ENCODE measurements at regions not wholly inside any gene's neighbourhood (a gene's known extent, or its start where the extent isn't known, plus 50 kb on each side); places are given as distances from the start of the nearest gene placed in this dataset.
"Not testable (repeated sequence)": the region's sequence is repeated elsewhere in the genome, so short reads cannot be mapped to it uniquely, and the experiment has no call there.

DNA sequence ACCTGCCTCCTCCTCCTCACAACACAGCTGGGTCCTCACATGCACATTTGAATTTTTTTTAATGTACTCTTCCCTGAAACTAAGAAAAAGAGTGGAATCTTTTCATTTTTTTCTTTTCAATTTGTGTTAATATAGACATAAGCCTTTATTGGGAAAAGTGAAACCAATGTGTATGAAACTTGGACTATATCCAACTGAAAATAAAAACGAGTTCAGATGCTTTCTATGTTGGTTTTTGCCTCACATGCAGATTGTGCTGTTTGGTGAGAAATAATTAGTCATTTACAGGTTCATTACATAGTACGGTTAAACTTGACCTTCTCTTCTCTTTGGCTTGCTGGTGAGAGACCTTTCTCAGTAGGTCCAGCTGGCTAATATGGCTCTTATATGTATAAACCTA, 515.2 kb upstream of the FANCL start:
- Histone ChIP-seq H3K4me2 (no peak overlapping the region), H2AFZ (no peak overlapping the region), H4K20me1 (ENCODE audit: insufficient read depth) (no peaks in the 10 kb centered on the region), H3K27ac (no peak overlapping the region), H3K9me2 (ENCODE audit: insufficient read depth) (no peaks in the 10 kb centered on the region), H3K36me3 (ENCODE audit: low read depth) (no peaks in the 10 kb centered on the region), H3K9me3 (ENCODE audit: insufficient read depth, low read depth) (no peaks in the 10 kb centered on the region), H3K4me3 (no peak overlapping the region), H3K79me2 (ENCODE audit: low read depth) (no peaks in the 10 kb centered on the region), H3K4me1 (replicated peaks; ENCODE audit: insufficient read depth) (no peaks in the 10 kb centered on the region), H3F3A (ENCODE audit: insufficient read depth, low read depth) (no peaks in the 10 kb centered on the region), H3K27me3 (ENCODE audit: insufficient read depth, low read depth) (no peaks in the 10 kb centered on the region)
- intact Hi-C loops (cut with micrococcal nuclease; ENCODE audit: unreplicated experiment), result no loop called here
- TF ChIP-seq, protein P1, sequence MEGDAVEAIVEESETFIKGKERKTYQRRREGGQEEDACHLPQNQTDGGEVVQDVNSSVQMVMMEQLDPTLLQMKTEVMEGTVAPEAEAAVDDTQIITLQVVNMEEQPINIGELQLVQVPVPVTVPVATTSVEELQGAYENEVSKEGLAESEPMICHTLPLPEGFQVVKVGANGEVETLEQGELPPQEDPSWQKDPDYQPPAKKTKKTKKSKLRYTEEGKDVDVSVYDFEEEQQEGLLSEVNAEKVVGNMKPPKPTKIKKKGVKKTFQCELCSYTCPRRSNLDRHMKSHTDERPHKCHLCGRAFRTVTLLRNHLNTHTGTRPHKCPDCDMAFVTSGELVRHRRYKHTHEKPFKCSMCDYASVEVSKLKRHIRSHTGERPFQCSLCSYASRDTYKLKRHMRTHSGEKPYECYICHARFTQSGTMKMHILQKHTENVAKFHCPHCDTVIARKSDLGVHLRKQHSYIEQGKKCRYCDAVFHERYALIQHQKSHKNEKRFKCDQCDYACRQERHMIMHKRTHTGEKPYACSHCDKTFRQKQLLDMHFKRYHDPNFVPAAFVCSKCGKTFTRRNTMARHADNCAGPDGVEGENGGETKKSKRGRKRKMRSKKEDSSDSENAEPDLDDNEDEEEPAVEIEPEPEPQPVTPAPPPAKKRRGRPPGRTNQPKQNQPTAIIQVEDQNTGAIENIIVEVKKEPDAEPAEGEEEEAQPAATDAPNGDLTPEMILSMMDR (conservative IDR thresholded peaks at IDR 0.05), result no peak
- TF ChIP-seq EZH2 (IDR thresholded peaks at IDR 0.05; ENCODE audit: low read depth), result no peak
- POLR2A ChIA-PET (ENCODE audit: unreplicated experiment), result no interaction called here
- CTCF ChIA-PET, result no interaction called here
- BruUV-seq (replicated peaks), result no TSS peak
- DNase-seq, result no peak

DNA sequence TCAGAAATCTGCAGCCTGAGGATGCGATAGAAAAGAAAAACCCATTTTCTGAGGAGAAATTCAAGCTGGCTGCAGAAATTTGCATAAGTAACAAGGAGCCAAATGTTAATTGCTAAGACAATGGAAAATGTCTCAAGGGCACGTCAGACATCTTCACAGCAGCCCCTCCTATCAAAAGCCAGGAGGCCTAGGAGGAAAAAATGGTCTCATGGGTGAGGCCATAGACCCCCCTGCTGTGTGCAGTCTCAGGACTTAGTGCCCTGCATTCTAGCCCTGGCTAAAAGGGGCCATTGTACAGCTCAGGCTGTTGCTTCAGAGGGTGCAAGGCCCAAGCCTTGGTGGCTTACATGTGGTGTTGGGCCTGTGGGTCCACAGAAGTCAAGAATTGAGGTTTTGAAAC, 511.4 kb upstream of the FANCL start:
- H3K36me3 ChIP-seq (ENCODE audit: low read depth); H3K79me2 ChIP-seq (ENCODE audit: low read depth); H3K4me3 ChIP-seq; BruUV-seq (replicated peaks); POLR2A ChIA-PET (ENCODE audit: unreplicated experiment); H3K9me2 ChIP-seq (ENCODE audit: insufficient read depth); CTCF ChIA-PET; H4K20me1 ChIP-seq (ENCODE audit: insufficient read depth); DNase-seq; H3K9me3 ChIP-seq (ENCODE audit: insufficient read depth, low read depth); H2AFZ ChIP-seq; H3K4me2 ChIP-seq; intact Hi-C loops (cut with micrococcal nuclease; ENCODE audit: unreplicated experiment); H3K27ac ChIP-seq; H3K27me3 ChIP-seq (ENCODE audit: insufficient read depth, low read depth); H3K4me1 ChIP-seq (replicated peaks; ENCODE audit: insufficient read depth); H3F3A ChIP-seq (ENCODE audit: insufficient read depth, low read depth): not testable (repeated sequence)

DNA sequence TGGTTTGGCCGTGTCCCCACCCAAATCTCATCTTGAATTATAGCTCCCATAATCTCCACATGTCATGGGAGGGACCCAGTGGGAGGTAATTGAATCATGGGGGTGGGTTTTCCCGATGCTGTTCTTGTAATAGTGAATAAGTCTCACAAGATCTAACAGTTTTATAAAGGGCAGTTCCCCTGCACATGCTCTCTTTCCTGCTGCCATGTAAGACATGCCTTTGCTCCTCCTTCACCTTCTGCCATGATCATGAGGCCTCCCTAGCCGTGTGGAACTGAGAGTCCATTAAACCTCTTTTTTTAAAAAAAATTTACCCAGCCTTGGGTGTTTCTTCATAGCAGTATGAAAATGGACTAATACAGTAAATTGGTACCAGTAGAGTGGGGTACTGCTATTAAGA, 510.6 kb upstream of the FANCL start:
- H3K9me2 ChIP-seq (ENCODE audit: insufficient read depth); H3K79me2 ChIP-seq (ENCODE audit: low read depth); intact Hi-C loops (cut with micrococcal nuclease; ENCODE audit: unreplicated experiment); H3K9me3 ChIP-seq (ENCODE audit: insufficient read depth, low read depth); H4K20me1 ChIP-seq (ENCODE audit: insufficient read depth); H3K27me3 ChIP-seq (ENCODE audit: insufficient read depth, low read depth); DNase-seq; H3K4me3 ChIP-seq; H2AFZ ChIP-seq; CTCF ChIA-PET; H3K4me2 ChIP-seq; H3K4me1 ChIP-seq (replicated peaks; ENCODE audit: insufficient read depth); H3K27ac ChIP-seq; H3F3A ChIP-seq (ENCODE audit: insufficient read depth, low read depth); H3K36me3 ChIP-seq (ENCODE audit: low read depth); POLR2A ChIA-PET (ENCODE audit: unreplicated experiment); BruUV-seq (replicated peaks): not testable (repeated sequence)

- no TSS peak for BruUV-seq (replicated peaks)
- no peaks in the 10 kb centered on the region; the same call in 1 of the 2 replicates for H3K9me3 ChIP-seq (ENCODE audit: insufficient read depth, low read depth)
- ChIA-PET POLR2A (ENCODE audit: unreplicated experiment) (no interaction called here), CTCF (no interaction called here)
- H4K20me1 ChIP-seq (ENCODE audit: insufficient read depth), result no peaks in the 10 kb centered on the region
- H3K36me3 ChIP-seq (ENCODE audit: low read depth), result no peaks in the 10 kb centered on the region
- TF ChIP-seq, protein P1 (conservative IDR thresholded peaks at IDR 0.05), result no peak
- TF ChIP-seq EZH2 (IDR thresholded peaks at IDR 0.05; ENCODE audit: low read depth), result no peak
- H2AFZ ChIP-seq, result no peak overlapping the region
- intact Hi-C loops (cut with micrococcal nuclease; ENCODE audit: unreplicated experiment), result no loop called here
- no peak for DNase-seq
- no peak overlapping the region for H3K4me3 ChIP-seq
- H3K4me1 ChIP-seq (replicated peaks; ENCODE audit: insufficient read depth), result no peaks in the 10 kb centered on the region
- H3K9me2 ChIP-seq (ENCODE audit: insufficient read depth), result no peaks in the 10 kb centered on the region
- no peak overlapping the region for H3K4me2 ChIP-seq
- H3K27me3 ChIP-seq (ENCODE audit: insufficient read depth, low read depth), result no peaks in the 10 kb centered on the region
- H3K27ac ChIP-seq, result no peak overlapping the region
- H3F3A ChIP-seq (ENCODE audit: insufficient read depth, low read depth), result no peaks in the 10 kb centered on the region
- no peaks in the 10 kb centered on the region for H3K79me2 ChIP-seq (ENCODE audit: low read depth)
Observed at GRCh38 chr2:58749041-58749440, 507.9 kb upstream of the FANCL start.

DNA sequence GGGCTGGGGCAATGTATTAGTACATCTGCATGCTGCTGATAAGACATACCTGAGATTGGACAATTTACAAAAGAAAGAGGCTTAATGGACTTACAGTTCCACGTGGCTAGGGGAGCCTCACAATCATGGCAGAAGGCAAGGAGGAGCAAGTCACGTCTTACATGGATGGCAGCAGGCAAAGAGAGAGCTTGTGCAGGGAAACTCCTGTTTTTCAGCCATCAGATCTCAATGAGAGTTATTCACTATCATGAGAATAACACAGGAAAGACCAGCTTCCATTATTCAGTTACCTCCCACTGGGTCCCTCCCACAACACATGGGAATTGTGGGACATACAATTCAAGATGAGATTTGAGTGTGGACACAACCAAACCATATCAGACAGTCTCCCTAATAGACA, 504.2 kb upstream of the FANCL start:
- DNase-seq; H3K27me3 ChIP-seq (ENCODE audit: insufficient read depth, low read depth); intact Hi-C loops (cut with micrococcal nuclease; ENCODE audit: unreplicated experiment); H4K20me1 ChIP-seq (ENCODE audit: insufficient read depth); H3K4me3 ChIP-seq; POLR2A ChIA-PET (ENCODE audit: unreplicated experiment); H3F3A ChIP-seq (ENCODE audit: insufficient read depth, low read depth); H3K36me3 ChIP-seq (ENCODE audit: low read depth); H2AFZ ChIP-seq; CTCF ChIA-PET; H3K4me2 ChIP-seq; H3K9me3 ChIP-seq (ENCODE audit: insufficient read depth, low read depth); H3K9me2 ChIP-seq (ENCODE audit: insufficient read depth); H3K79me2 ChIP-seq (ENCODE audit: low read depth); H3K4me1 ChIP-seq (replicated peaks; ENCODE audit: insufficient read depth); BruUV-seq (replicated peaks); H3K27ac ChIP-seq: not testable (repeated sequence)

Measured in PC-9 (cell line).